HG03025 (cell line): ENCODE measurements at regions not wholly inside any gene's neighbourhood (a gene's known extent, or its start where the extent isn't known, plus 50 kb on each side); places are given as distances from the start of the nearest gene placed in this dataset.

Experiments
- ATAC-seq: cut with Tn5 transposase; IDR thresholded peaks from one replicate; pipeline ENCODE4 v1.9.1; 2021; ENCODE audit warnings: mild to moderate bottlenecking, moderate library complexity; ENCODE audit not compliant: unreplicated experiment, low FRiP score

GRCh38 chr1:208818770-208819445 lies 574.7 kb upstream of the PLXNA2 start:
- ATAC-seq = no peak

- no peak for ATAC-seq
These were observed 576.5 kb upstream of the PLXNA2 start for GRCh38 chr1:208820580-208821212.

GRCh38 chr1:208821939-208822338 lies 577.8 kb upstream of the PLXNA2 start:
- ATAC-seq = no peak

GRCh38 chr1:208825300-208825699 lies 581.1 kb upstream of the PLXNA2 start:
- ATAC-seq = no peak

- no peak for ATAC-seq
These were observed 585.4 kb upstream of the PLXNA2 start for GRCh38 chr1:208829595-208829994.

GRCh38 chr1:208834381-208835096 lies 590.4 kb upstream of the PLXNA2 start:
- no peak for ATAC-seq

- ATAC-seq = no peak
These were observed 590.9 kb upstream of the PLXNA2 start for GRCh38 chr1:208835097-208835463.

GRCh38 chr1:208835781-208836180 lies 591.6 kb upstream of the PLXNA2 start:
- ATAC-seq = no peak

- ATAC-seq = no peak
These were observed 593.1 kb upstream of the PLXNA2 start for GRCh38 chr1:208837242-208837641.

- ATAC-seq = no peak
These were observed 597.3 kb upstream of the PLXNA2 start for GRCh38 chr1:208841436-208841835.

GRCh38 chr1:208842451-208842850 lies 598.3 kb upstream of the PLXNA2 start:
- no peak for ATAC-seq

- no peak for ATAC-seq
These were observed 600.0 kb upstream of the PLXNA2 start for GRCh38 chr1:208844158-208844557.

- ATAC-seq = no peak
These were observed 604.7 kb upstream of the PLXNA2 start for GRCh38 chr1:208848854-208849253.

- ATAC-seq = no peak
These were observed 606.3 kb upstream of the PLXNA2 start for GRCh38 chr1:208850442-208850841.

- ATAC-seq = no peak
These were observed 607.2 kb upstream of the PLXNA2 start for GRCh38 chr1:208851366-208851765.

- no peak for ATAC-seq
These were observed 608.7 kb upstream of the PLXNA2 start for GRCh38 chr1:208852911-208853310.

- no peak for ATAC-seq
These were observed 611.2 kb upstream of the PLXNA2 start for GRCh38 chr1:208855403-208855802.

GRCh38 chr1:208857465-208857864 lies 613.3 kb upstream of the PLXNA2 start:
- no peak for ATAC-seq

GRCh38 chr1:208858738-208859137 lies 614.6 kb upstream of the PLXNA2 start:
- ATAC-seq = no peak

GRCh38 chr1:208864366-208864965 lies 620.3 kb upstream of the PLXNA2 start:
- ATAC-seq = no peak

GRCh38 chr1:208866386-208866955 lies 622.3 kb upstream of the PLXNA2 start:
- ATAC-seq = no peak
